Dermis microvascular lymphatic vessel endothelial cell (primary cell): ENCODE measurements at regions not wholly inside any gene's neighbourhood (a gene's known extent, or its start where the extent isn't known, plus 50 kb on each side); places are given as distances from the start of the nearest gene placed in this dataset.
A peak's percentile ranks its signal among the peaks of the same experiment; 100 is the strongest.

Experiments
- DNase-seq, 2 donors: peaks; one replicate each; pipeline versions ENCODE4 v3.0.0 to v3.0.0-alpha.2; 2010; ENCODE audit warnings: low read depth in 2 of 2

- DNase-seq = no peak
These were observed 60.6 kb upstream of the MYRIP start for GRCh38 chr3:39748763-39749162.

DNA sequence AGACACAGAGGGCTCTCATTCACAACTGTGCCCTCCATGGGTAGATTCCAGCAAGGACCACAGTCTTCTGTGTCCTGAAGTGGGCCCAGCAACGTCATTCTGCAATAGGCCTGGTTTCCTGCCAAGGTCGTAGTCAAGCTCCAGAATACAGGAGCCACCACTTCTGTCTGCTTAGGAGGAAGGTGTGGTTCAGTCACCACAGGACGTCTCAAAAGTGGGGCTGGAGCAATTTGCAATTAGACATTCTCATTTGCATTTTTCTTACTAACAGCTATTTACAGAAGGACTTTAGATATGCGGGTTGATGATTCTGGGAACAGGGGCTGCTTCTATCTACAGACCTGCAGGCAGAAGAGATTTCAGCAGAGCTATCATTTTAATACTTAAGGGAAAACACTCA is 58.7 kb upstream of the MYRIP start:
- peak in 1 of 2 donors; percentile 25 for DNase-seq

GRCh38 chr3:39751286-39751685 is 58.1 kb upstream of the MYRIP start:
- no peak for DNase-seq

GRCh38 chr3:39752019-39752637 is 57.3 kb upstream of the MYRIP start:
- peak; percentile 17 to 42 for DNase-seq

- peak in 1 of 2 donors; percentile 47 for DNase-seq
These were observed 56.7 kb upstream of the MYRIP start for GRCh38 chr3:39752751-39753150.

DNA sequence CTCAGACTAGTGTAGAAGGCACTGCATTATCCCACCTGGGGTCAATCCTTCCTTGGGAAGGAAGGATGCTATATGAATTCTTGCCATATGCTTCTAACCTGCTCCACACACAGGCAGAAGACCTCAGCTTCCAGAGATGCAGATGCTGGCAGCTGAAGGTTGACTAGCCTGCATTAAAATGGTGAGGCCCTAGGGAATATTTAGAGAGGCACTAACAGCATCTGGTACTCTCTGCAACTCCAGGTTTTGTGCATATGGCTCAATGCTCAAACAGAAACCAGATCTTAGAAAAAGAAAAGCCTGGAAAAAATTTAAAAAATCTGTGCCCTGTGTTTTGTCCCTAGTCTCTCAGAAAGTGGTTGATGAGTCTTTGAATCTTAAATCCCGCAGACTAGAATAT is 56.0 kb upstream of the MYRIP start:
- DNase-seq = no peak

DNA sequence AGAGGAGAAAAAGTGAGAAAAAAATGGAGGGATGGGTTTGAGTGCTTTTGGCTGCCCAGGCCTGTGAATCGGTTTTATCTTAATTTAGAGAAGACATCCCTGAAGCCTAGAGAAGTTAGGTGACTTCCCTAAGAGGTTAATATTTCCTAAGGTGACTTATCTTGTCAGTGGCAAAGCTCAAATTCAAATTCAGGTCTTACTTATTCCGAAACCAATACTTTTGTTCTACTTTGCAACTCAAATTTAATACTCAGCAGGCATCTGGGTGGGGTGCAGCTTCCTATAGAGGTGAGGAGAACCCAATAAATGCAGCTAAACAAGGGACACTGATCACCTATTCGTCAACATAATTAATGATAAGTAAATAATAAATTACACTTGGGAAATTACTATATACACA is 54.9 kb upstream of the MYRIP start:
- DNase-seq = no peak

DNA sequence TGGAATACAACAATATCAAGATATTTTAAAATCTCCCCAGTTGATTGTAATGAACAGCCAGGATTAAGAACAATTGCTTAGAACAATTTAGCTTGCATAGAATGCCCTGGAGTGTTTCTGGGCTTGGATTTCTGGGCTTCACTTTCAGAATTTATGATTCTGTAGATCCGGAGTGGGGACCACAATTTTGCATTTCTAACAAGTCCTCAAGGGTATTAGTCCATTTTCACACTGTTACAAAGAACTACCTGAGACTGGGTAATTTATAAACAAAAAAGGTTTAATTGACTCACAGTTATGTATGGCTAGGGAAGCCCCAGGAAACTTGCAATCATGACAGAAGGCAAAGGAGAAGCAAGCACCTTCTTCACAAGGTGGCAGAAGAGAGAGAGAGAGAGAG is 54.3 kb upstream of the MYRIP start:
- no peak for DNase-seq

DNA sequence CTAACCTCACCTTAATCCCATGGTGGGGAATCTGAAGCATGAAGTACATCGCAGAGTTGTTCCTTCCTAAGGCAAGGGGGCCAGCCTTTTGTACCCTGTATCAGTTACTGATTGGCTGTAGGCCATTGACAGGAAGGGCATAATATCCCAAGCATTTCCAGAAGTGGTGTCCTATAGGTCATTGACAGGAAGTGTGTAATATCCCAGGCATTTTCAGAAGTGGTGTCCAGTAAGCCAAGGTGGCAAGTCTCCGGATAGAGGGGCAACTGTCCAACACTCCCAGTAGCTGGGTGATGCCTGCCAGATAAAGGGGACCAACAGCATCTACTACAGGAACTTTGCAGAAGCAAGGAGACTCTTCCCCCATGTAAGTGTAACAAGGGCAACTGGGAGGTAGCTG is 52.1 kb upstream of the MYRIP start:
- DNase-seq = peak; percentile 38 to 73
